ENCODE measurements at regions not wholly inside any gene's neighbourhood (a gene's known extent, or its start where the extent isn't known, plus 50 kb on each side); places are given as distances from the start of the nearest gene placed in this dataset.

DNA sequence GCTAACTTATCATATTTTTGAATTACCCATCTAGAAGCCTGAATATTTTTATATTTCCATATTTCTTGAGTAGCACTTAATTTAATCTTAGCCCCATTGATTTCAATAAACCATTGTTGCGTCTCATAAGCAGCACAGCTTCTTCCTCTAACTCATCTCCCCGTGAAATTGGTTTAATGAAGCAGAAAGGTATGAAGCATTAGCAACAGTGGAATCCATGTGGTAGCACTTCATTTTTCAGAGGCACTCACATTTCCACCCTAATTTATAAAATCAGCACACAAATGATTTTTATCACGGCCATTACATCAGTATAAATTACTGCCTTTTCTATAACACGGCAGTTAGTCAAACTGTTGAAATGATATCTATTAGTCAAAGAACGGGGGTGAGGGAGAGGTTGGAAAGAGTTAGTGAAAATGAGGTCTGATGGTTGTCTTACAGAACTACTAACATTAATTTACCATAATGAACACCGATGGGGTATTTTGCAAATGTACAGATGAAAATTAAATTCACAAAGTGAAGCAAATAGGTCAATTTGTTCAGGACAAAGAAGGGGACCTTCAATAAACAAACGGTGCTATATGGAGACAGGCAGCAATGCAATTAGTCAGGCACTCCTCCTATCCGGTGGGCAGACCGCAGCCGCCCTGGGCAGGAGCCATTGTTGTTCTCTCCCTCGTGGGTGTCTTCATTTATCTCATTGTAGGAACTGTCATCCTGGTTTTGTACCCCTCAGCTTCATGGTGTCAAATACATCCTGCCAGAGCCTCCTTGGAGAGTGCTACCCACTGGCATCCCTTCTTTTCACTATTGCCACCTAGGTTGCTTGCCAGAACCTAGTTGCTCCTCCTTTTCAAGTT, 205.7 kb downstream of the SOX3 start:
- no peaks in the 10 kb centered on the region for H3K36me3 Mint-ChIP-seq (ENCODE audit: low read depth, unreplicated experiment)
- no peaks in the 10 kb centered on the region for H3K4me1 Mint-ChIP-seq (ENCODE audit: unreplicated experiment)
- H3K4me3 Mint-ChIP-seq (ENCODE audit: unreplicated experiment): no peak overlapping the region
- no peaks in the 10 kb centered on the region for H3K9me3 Mint-ChIP-seq (ENCODE audit: unreplicated experiment)
- no peak overlapping the region for H3K27ac Mint-ChIP-seq (ENCODE audit: unreplicated experiment)
- H3K27me3 Mint-ChIP-seq (ENCODE audit: unreplicated experiment): no peaks in the 10 kb centered on the region
- TF ChIP-seq CTCF (IDR thresholded peaks at IDR 0.05; ENCODE audit: unreplicated experiment): no peak
- DNase-seq (ENCODE audit: low spot score): no peak

DNA sequence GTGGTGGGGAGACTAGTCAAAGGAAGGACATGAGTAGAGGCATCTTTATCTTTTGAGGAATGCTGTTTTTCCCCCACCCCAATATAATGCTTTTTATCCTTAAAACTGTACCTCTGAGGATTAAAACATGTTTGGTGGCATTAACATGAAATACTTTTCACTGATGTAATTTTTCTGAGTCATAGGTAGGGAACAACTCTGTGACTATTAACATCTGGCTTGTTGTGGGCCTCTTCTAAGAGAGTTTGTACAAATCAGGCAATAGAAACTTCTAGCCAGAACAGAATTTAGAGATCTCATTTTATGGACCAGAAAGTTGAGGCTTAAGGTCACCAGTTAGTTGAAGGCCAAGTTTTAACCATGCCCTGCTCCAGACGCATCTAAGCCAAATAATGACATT, 207.6 kb downstream of the SOX3 start:
- Mint-ChIP-seq H3K27me3 (ENCODE audit: unreplicated experiment) (no peaks in the 10 kb centered on the region), H3K27ac (ENCODE audit: unreplicated experiment) (no peak overlapping the region), H3K4me3 (ENCODE audit: unreplicated experiment) (no peak overlapping the region), H3K36me3 (ENCODE audit: low read depth, unreplicated experiment) (no peaks in the 10 kb centered on the region), H3K4me1 (ENCODE audit: unreplicated experiment) (peaks cover 5% of the 10 kb centered on the region), H3K9me3 (ENCODE audit: unreplicated experiment) (no peaks in the 10 kb centered on the region)
- DNase-seq (ENCODE audit: low spot score): no peak
- TF ChIP-seq CTCF (IDR thresholded peaks at IDR 0.05; ENCODE audit: unreplicated experiment): no peak

DNA sequence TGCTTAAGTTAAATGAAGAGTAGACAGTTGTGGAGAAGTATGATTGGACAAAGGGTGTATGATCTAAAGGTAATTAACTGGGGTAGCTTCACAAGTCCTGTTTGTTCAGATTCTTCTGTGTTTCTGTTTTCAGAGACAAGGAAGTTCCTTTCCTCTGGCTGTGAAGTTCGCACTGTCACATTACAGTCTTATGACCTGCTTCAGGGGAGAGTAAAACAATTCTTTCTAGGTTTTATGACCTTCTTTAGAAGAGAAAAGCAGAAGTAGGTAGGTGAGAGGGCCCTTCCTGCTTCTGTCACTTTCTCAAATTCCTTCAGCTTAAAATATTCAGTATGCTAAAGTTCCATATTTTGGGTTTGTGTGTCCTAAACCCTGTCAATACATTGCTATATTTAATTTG, 211.9 kb downstream of the SOX3 start:
- H3K27ac Mint-ChIP-seq (ENCODE audit: unreplicated experiment): no peak overlapping the region
- no peak overlapping the region for H3K4me3 Mint-ChIP-seq (ENCODE audit: unreplicated experiment)
- no peaks in the 10 kb centered on the region for H3K9me3 Mint-ChIP-seq (ENCODE audit: unreplicated experiment)
- H3K4me1 Mint-ChIP-seq (ENCODE audit: unreplicated experiment): peaks cover 5% of the 10 kb centered on the region
- no peak for DNase-seq (ENCODE audit: low spot score)
- H3K27me3 Mint-ChIP-seq (ENCODE audit: unreplicated experiment): no peaks in the 10 kb centered on the region
- H3K36me3 Mint-ChIP-seq (ENCODE audit: low read depth, unreplicated experiment): no peaks in the 10 kb centered on the region
- TF ChIP-seq CTCF (IDR thresholded peaks at IDR 0.05; ENCODE audit: unreplicated experiment): no peak

GRCh38 chrX:140292188-140292587, 212.7 kb downstream of the SOX3 start:
- Mint-ChIP-seq H3K36me3 (ENCODE audit: low read depth, unreplicated experiment) (no peaks in the 10 kb centered on the region), H3K4me1 (ENCODE audit: unreplicated experiment) (peaks cover 5% of the 10 kb centered on the region), H3K27me3 (ENCODE audit: unreplicated experiment) (no peaks in the 10 kb centered on the region), H3K4me3 (ENCODE audit: unreplicated experiment) (no peak overlapping the region), H3K9me3 (ENCODE audit: unreplicated experiment) (no peaks in the 10 kb centered on the region), H3K27ac (ENCODE audit: unreplicated experiment) (no peak overlapping the region)
- DNase-seq (ENCODE audit: low spot score): no peak
- no peak for TF ChIP-seq CTCF (IDR thresholded peaks at IDR 0.05; ENCODE audit: unreplicated experiment)

GRCh38 chrX:140274811-140275525, 229.9 kb downstream of the SOX3 start:
- H3K4me3 Mint-ChIP-seq (ENCODE audit: unreplicated experiment): no peak overlapping the region
- no peaks in the 10 kb centered on the region for H3K9me3 Mint-ChIP-seq (ENCODE audit: unreplicated experiment)
- H3K27me3 Mint-ChIP-seq (ENCODE audit: unreplicated experiment): no peaks in the 10 kb centered on the region
- no peaks in the 10 kb centered on the region for H3K4me1 Mint-ChIP-seq (ENCODE audit: unreplicated experiment)
- peak overlapping the region; percentile 48 for H3K27ac Mint-ChIP-seq (ENCODE audit: unreplicated experiment)
- no peak for TF ChIP-seq CTCF (IDR thresholded peaks at IDR 0.05; ENCODE audit: unreplicated experiment)
- DNase-seq (ENCODE audit: low spot score): no peak
- H3K36me3 Mint-ChIP-seq (ENCODE audit: low read depth, unreplicated experiment): no peaks in the 10 kb centered on the region
